Adrenal gland (tissue), 9 donors: ENCODE measurements at regions not wholly inside any gene's neighbourhood (a gene's known extent, or its start where the extent isn't known, plus 50 kb on each side); places are given as distances from the start of the nearest gene placed in this dataset.
A peak's percentile ranks its signal among the peaks of the same experiment; 100 is the strongest.

Source experiments
- DNase-seq, 7 donors: peaks; one replicate each; pipeline ENCODE4 v3.0.0-alpha.2; 2019 to 2020
- H3K27ac ChIP-seq, 5 donors: fragments of 200-600 bp; sonication (generic) in 4 of 5; 1 replicate in 3 of 5; 2 replicates in 2 of 5; pipeline versions ENCODE4 v1.5.1 to v1.8.0; 2016 to 2020; ENCODE audit warnings: mild to moderate bottlenecking in 1 of 5
- H3K27me3 ChIP-seq: fragments of 200-600 bp; 2 replicates; pipeline ENCODE4 v1.8.0; 2021
- H3K36me3 ChIP-seq, 2 donors: fragments of 200-600 bp; replicated peaks in 1 of 2; 1 replicate in 1 of 2; 2 replicates in 1 of 2; pipeline versions ENCODE4 v1.5.1 to v1.8.0; 2018 to 2022
- H3K4me1 ChIP-seq, 2 donors: fragments of 200-600 bp; replicated peaks in 1 of 2; 1 replicate in 1 of 2; 2 replicates in 1 of 2; pipeline versions ENCODE4 v1.5.1 to v1.8.0; 2018 to 2021
- H3K4me3 ChIP-seq, 4 donors: fragments of 200-600 bp; sonication (generic) in 3 of 4; one replicate each; pipeline ENCODE4 v1.5.1; 2016 to 2018
- H3K9me3 ChIP-seq, 3 donors: fragments of 200-600 bp; sonication (generic) in 1 of 3; replicated peaks in 1 of 3; 1 replicate in 2 of 3; 2 replicates in 1 of 3; pipeline versions ENCODE4 v1.5.1 to v1.8.0; 2016 to 2021
- POLR2A ChIP-seq, 2 donors: fragments of 450-650 bp; IDR thresholded peaks; one replicate each; pipeline ENCODE4 v1.6.1; 2017; ENCODE audit warnings: antibody characterized with exemption in 2 of 2, mild to moderate bottlenecking in 2 of 2, moderate library complexity in 1 of 2
- WGBS, 4 donors: extraction: QIAGEN DNeasy Blood & Tissue Kit in 2 of 4; methylation state at CpG; one replicate each; pipeline versions ENCODE4 v1.1.5 to v1.1.7; 2013 to 2017; 5-methylcytosine and 5-hydroxymethylcytosine counted together
- intact Hi-C, 2 donors: fragments of 100-400 bp; cut with DNase I; formaldehyde crosslinking; loops; one replicate each; pipeline versions ENCODE4 v1.14.1 to v1.15.0; 2022 to 2023
- TF ChIP-seq, protein P1 (sequence below), 6 experiments: fragments of 450-650 bp in 4 of 6; fragments of 200-600 bp in 2 of 6; sonication (generic) in 1 of 6; IDR thresholded peaks; 1 replicate in 5 of 6; 2 replicates in 1 of 6; pipeline versions ENCODE4 v1.5.1 to v1.8.0; 2016 to 2021; ENCODE audit warnings: antibody characterized with exemption in 6 of 6, mild to moderate bottlenecking in 2 of 6, moderate library complexity in 1 of 6
- donor health status: healthy with polysubstance abuse.
- donor health status: Bipolar disorder and iron deficiency.
- donor health status: DM: yes; HTN: yes; CAD: no.
- donor health status: DM: no; HTN: no; CAD: no.
- donor health status: DM: no; HTN: no; CAD: no.

- H3K36me3 ChIP-seq: no peaks in the 10 kb centered on the region
- H3K27ac ChIP-seq: no peak overlapping the region
- no peak overlapping the region for H3K4me3 ChIP-seq
- no peaks in the 10 kb centered on the region for H3K27me3 ChIP-seq
- TF ChIP-seq POLR2A (IDR thresholded peaks at IDR 0.05): no peak
- TF ChIP-seq, protein P1, sequence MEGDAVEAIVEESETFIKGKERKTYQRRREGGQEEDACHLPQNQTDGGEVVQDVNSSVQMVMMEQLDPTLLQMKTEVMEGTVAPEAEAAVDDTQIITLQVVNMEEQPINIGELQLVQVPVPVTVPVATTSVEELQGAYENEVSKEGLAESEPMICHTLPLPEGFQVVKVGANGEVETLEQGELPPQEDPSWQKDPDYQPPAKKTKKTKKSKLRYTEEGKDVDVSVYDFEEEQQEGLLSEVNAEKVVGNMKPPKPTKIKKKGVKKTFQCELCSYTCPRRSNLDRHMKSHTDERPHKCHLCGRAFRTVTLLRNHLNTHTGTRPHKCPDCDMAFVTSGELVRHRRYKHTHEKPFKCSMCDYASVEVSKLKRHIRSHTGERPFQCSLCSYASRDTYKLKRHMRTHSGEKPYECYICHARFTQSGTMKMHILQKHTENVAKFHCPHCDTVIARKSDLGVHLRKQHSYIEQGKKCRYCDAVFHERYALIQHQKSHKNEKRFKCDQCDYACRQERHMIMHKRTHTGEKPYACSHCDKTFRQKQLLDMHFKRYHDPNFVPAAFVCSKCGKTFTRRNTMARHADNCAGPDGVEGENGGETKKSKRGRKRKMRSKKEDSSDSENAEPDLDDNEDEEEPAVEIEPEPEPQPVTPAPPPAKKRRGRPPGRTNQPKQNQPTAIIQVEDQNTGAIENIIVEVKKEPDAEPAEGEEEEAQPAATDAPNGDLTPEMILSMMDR (IDR thresholded peaks at IDR 0.05): no peak
- H3K9me3 ChIP-seq: no peaks in the 10 kb centered on the region
- intact Hi-C loops: no loop called here
- no peaks in the 10 kb centered on the region for H3K4me1 ChIP-seq
- WGBS, 4 donors: 53 to 67% (median 61%) methylated on average over 2 of the region's 2 CpGs
- no peak for DNase-seq
These were observed 490.1 kb upstream of the ZNF385D start for GRCh38 chr3:22241110-22241509.

DNA sequence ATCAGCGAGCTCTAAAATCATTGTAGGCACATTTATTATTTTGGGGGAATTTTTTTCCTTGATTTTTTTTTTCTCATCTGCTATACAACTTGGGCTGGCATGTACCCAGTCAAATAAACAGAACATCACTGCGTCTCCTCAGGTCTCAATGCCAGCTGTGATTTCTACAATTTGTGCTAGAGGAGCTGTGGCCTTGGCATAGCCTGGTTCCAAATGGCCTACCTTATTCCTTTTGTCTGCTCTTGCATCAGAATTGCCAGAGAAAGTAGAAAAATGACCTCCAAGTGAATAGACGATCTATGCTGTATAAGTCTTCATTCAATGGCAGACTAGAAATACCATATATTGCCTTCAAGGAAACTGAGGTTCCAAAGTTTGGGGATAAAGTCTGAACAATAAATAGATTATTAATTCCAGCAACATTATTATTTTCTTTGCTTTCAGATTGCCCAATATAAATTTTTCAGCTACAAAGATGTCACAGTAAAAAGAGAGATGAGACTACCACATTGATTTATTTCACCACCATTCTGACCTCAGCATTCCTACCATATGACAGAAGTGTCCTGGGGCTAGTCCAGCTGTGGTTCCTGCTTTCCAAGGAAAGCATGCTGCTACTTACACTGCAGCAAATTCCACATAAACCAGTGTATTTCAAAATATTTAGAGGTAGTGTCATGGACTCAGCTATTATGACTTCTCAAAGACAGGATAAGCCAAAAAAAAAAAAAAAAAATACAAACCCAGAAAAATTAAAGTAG is 493.9 kb upstream of the ZNF385D start:
- H3K36me3 ChIP-seq: no peaks in the 10 kb centered on the region
- peak in 1 of 7 donors; percentile 7 for DNase-seq
- no peaks in the 10 kb centered on the region for H3K4me1 ChIP-seq
- TF ChIP-seq POLR2A (IDR thresholded peaks at IDR 0.05): no peak
- TF ChIP-seq, protein P1 (IDR thresholded peaks at IDR 0.05): no peak
- H3K27ac ChIP-seq: no peak overlapping the region
- intact Hi-C loops: no loop called here
- 56 to 72% (median 67%) methylated on average over 3 of the region's 3 CpGs for WGBS, 4 donors
- H3K9me3 ChIP-seq: no peaks in the 10 kb centered on the region
- no peak overlapping the region for H3K4me3 ChIP-seq
- no peaks in the 10 kb centered on the region for H3K27me3 ChIP-seq

DNA sequence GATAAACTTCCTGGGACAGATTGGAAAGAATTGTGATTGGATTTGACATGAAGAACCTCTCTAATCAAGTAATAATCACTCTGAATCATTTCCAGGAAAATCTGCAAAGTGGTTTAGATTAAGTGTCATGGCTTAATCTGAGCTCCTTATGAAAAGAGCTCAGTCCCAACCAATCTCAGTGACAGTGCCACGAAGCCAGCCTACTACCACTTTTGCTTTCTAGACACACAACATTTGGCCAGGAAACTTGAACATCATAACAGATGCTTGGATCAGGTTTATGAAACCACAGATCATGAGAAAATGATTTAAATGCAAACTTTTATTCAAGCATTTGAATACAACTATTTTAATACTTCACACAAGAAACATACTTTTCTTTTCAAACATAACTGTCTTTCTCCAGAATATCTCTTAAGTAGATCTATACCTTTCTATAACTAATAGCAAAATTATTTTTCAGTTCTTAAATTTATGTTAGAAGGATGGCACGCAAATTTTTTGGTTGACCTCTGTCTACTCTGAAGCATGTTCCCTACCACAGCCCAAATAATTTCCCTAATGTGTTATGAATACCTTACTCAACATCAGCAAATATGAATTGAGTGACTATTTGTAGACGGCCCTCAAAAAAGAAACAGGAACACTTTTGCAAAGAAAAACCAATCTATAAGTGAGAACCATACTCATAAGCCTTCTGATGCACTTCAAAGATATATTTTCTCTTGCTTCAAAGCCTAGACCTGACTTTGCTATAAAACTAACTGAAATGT is 495.0 kb upstream of the ZNF385D start:
- intact Hi-C loops: no loop called here
- Histone ChIP-seq H3K36me3 (no peaks in the 10 kb centered on the region), H3K27ac (no peak overlapping the region), H3K4me3 (no peak overlapping the region), H3K9me3 (no peaks in the 10 kb centered on the region), H3K27me3 (no peaks in the 10 kb centered on the region), H3K4me1 (no peaks in the 10 kb centered on the region)
- no peak for TF ChIP-seq POLR2A (IDR thresholded peaks at IDR 0.05)
- TF ChIP-seq, protein P1 (IDR thresholded peaks at IDR 0.05): no peak
- DNase-seq: no peak
- WGBS, 4 donors: 59 to 74% (median 65%) methylated on average over 3 of the region's 3 CpGs

DNA sequence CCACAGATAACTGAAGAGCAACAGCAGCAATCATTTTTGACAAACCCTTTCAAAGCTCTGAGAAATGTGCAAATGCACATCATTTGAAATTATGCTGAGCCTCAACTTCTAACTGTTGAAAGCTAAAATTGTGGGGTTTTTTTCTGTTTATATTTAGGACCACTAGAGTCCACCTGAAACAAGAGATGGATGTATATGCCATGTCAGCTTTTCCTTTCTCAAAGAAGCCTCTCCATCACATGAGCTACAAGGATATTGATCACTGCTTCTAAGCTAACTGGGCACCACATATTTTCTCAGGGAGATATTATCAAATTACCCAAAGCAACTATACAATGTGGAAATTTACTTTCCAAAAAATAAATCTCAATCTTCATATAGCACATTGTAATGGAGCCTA is 498.6 kb upstream of the ZNF385D start:
- TF ChIP-seq, protein P1 (IDR thresholded peaks at IDR 0.05): no peak
- TF ChIP-seq POLR2A (IDR thresholded peaks at IDR 0.05): no peak
- Histone ChIP-seq H3K4me3 (no peak overlapping the region), H3K9me3 (no peaks in the 10 kb centered on the region), H3K4me1 (no peaks in the 10 kb centered on the region), H3K27me3 (no peaks in the 10 kb centered on the region), H3K27ac (no peak overlapping the region), H3K36me3 (no peaks in the 10 kb centered on the region)
- no peak for DNase-seq
- intact Hi-C loops: no loop called here
